Activated CD4-positive, CD25-positive, alpha-beta regulatory T cell (primary cell): ENCODE measurements at regions not wholly inside any gene's neighbourhood (a gene's known extent, or its start where the extent isn't known, plus 50 kb on each side); places are given as distances from the start of the nearest gene placed in this dataset.
"Not testable (repeated sequence)": the region's sequence is repeated elsewhere in the genome, so short reads cannot be mapped to it uniquely, and the experiment has no call there.

Source experiments
- DNase-seq, 4 experiments: peaks; one replicate each; lab custom pipeline; 2025; lab: John Stamatoyannopoulos, UW

DNA sequence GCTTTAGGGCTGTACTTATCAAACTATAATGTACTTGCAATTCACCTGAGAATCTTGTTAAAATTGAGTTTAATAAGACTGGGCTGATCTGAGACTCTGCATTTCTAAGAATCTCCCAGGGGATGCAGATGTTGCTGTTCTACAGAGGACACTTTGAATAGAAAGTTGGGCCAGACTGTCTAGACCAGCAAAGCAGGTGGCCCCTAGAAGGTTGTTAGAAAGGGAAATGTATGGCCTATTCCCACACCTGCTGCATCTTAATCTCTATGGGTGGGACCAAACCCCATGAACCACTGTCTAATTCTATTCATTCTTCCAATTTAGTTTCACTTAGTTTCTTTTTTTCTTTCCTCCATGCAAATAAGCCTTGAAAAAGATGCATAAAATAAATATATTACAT lies 413.2 kb upstream of the TECRL start:
- no peak for DNase-seq

DNA sequence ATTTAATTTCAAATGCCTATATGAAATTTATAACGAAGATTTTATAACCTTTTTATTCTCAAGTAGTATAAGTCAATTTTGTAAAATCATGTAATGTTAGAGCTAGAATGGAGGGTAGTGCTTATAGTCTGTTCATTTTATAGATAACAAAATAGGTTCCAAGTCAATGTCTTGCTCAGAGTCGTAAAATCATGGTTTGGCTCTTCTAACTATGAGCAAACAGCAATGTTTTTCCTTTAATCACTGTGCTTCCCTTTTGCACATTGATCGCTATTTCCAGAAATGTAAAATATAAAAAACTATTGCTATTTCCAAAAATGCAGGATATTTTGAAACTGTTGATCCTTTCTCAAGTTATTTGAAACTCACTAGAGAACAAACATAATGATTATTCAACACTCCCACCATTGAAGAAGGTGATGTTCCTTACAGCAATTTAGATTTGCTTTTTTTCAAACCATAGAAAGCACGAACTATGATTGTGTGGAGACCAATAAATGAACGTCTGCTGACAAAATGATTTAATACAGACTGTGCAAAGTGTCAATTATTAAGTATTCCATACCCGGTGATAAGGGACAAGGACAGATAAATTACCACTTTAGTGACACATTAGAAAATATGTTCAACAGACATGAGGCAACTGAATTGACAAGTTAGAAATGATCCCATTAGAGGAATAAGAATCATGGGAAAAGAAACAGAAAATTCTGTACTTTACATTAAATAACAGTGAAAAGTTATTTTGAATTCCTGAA lies 412.1 kb upstream of the TECRL start:
- no peak for DNase-seq

DNA sequence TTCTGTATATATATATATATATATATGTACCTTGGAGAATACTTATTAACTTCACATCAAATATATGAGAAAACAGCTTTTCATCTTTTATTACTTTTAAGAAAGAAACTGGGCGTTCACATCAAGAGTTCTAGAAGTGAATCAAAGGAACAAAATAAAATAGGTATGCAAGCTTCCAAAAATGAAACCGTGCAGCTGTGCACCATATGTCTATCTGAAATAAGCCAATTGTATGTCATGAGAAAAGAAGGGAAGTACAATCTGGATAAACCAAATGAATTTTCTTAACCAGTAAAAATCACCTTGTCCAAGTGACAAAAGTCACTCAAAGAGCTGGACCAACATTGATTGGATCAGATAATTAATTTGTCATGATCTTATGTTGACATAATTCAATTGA lies 405.4 kb upstream of the TECRL start:
- no peak for DNase-seq

DNA sequence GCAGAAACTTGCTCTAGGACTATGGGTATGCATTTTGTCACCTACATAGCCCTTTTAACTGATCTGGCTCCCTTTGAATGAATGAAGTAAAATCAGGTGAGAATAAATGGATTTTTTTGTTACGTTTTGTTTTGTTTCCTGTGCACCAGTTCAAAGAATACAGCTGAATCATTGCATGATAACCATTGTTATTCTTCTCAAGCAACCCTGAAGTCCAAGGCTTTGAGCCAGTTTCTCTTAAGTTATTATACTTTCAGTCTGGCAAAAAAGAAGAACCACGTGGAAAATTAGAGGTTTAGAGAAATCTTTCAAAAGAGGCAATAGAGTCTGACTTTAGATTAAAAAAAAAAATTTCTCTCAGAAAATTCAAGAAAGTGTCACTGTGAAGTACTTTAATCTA lies 398.6 kb upstream of the TECRL start:
- DNase-seq, result no peak

DNA sequence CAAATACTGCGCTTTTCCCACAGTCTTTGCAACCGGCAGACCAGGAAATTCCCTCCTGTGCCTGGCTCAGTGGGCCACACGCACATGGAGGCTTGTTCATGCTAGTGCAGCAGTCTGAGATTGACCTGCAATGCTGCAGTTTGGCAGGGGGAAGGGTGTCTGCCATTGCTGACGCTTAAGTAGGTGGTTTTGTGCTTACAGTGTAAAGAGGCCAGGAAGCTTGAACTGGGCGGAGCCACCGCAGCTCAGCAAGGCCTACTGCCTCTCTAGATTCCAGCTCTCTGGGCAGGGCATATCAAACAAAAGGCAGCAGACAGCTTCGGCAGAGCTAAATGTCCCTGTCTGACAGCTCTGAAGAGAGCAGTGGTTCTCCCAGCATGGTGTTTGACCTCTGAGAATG lies 390.5 kb upstream of the TECRL start:
- no peak for DNase-seq

DNA sequence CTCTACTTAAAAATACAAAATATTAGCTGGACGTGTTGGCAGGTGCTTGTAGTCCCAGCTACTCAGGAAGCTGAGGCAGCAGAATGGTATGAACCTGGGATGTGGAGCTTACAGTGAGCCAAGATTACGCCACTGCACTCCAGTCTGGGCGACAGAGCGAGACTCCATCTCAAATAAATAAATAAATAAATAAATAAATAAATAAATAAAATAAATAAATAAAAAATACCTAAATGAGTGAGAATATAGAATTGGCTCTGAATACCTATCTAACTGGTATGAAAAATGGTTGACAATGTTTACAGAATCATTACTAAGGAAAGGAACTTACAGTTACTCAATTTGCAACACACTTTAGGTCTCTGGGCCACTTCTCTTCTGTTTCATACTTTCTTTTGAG lies 389.6 kb upstream of the TECRL start:
- not testable (repeated sequence) for DNase-seq

DNA sequence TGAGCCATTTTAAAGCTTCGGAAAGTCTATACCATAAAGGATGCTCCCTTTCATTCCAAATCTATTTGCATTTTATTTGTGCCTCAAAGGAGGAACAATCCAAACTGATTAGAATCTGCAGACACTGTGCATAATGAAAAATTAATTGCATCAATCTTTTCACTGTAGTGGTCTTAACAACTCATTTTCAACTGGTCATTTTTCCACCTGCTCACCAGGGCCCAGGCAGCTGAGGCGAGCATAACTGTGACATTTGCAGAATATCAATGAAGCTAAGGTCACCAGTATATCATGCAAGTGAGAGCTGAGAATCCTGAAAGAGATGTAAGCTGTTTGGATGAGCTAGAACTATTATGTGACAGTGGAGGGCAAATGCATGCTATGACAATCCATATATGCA lies 387.3 kb upstream of the TECRL start:
- DNase-seq, result no peak

DNA sequence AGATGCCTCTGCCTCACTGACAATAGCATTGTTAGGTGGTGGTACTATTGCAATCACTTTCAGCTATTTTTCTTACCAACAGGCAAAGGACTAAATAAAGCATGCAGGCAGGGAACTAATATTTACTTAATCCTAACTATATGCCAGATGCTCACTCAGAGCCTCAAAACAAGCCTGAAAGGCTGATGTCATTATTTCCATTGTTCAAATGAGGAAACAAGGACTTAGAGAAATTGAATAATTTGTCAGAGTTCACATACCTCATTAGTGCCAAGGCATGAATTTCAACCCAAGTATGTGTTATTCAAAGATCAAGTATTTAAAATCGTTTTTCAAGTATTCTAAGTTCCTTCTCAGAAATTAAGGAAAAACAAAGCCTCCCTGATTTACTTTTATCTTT lies 374.9 kb upstream of the TECRL start:
- no peak for DNase-seq

DNA sequence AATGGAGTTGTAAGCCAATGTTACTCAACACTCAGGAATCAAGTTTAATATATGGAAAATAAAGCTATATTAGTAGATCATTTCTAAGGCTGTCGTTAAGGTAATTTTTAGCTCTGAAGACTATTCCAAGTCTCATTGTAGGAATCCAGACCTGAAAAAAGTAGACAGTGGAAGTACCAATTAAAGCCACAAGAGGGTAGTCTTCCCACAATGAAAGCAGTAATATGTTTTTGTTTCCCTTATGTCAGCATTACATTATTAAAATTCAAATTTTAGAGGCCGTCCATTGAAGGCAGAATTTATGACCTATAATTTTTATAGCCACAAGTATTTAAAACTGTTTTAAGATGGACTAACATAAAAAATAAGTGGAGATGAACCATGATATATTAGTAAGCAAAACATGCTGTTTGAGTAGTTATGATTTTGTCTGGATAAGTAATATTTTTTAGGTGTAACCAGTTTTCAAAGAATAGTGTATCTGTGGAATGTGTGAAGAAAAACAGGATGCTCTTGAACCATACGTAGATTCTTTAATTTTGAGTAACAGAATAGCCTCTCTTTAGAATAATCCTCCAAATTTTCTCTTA lies 372.6 kb upstream of the TECRL start:
- DNase-seq, result no peak

DNA sequence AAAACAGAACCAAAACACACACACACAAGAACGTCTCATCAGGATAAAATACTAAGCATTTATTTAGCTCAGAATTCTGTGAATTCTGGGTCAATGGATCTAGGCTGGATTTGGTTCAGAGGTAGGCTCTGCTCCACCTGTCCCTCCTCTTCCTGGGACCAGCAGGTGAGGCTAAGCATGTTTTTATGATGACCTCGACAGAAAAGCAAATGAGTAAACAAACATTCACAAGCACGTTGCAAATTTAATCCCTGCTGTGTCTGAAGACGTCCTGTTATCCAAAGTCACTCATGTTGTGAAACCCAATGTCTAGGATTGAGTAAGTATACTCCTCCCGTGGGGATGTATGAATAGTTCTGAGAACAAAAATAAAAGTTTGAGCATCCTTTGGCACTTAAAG lies 371.4 kb upstream of the TECRL start:
- DNase-seq, result no peak

DNA sequence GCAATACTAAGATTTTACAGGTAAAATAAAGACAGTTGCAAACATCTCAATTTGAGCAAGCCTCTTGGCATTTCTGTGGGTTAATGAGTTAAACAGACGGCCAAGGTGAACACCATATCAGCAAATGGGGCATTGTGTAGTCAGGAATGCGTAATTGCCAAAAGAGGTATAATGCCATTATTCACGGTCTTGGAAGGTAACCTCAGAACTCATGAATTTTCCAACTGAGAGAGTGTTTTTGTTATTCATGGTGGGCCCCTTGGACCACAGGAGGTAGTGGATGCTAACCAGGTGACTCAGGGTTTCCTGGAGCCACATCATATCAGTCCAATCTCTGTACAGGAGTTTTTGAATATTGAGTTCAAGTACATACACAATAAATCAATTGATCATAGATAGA lies 368.0 kb upstream of the TECRL start:
- no peak for DNase-seq

DNA sequence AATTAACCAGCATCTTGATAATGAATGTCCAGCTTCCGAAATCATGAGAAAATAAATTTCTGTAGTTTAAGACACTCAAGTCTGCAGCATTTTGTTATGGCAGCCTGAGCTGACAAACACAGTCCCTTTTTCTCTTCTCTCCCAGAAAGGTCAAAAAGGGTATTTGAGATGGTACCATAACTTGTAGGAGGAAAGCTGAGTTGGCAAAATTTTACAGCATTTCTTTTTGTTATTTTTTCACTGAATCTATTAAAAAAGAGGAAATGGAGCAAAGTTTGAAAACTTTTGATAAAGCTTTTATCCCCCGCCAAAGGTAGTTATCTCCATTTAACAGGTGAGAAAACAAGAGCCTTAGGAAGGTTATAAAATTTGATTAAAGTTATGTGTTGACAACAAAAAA lies 367.6 kb upstream of the TECRL start:
- DNase-seq, result no peak

DNA sequence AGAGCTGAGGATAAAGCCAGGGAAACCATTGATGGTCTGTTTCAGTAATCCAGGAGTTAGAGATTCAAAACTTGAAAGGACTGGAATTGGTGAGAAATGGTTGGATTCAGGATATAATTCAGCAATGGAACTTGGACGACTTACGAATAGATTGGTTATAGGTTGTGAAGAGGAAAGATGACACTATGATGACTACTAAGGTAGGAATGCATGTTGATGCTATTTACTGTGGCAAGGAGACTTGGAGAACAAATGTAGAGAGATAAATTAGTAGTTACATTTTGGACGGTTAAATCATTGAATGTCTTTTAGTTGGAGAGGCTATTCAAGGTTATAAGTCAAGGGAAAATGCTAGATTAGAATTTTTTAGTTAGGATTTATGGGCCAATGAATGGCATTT lies 365.4 kb upstream of the TECRL start:
- DNase-seq, result no peak

DNA sequence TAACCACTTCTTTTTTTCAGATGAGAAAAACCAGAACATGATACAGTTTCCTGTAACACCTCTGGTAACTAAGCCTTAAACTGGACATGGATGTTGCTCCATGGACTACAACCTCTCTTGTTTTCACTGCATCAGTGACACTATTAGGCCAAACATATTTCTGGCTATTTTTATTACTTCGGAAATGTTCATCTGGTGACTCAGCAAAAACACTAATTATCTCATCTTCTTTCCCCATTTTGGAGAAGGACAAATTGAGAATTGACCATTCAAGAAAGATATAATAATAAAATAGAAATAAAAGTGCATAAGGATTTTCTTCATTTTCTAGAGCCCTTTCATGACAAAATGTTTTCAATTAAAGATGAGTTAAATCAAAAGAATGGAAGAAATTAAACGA lies 361.9 kb upstream of the TECRL start:
- DNase-seq, result no peak

DNA sequence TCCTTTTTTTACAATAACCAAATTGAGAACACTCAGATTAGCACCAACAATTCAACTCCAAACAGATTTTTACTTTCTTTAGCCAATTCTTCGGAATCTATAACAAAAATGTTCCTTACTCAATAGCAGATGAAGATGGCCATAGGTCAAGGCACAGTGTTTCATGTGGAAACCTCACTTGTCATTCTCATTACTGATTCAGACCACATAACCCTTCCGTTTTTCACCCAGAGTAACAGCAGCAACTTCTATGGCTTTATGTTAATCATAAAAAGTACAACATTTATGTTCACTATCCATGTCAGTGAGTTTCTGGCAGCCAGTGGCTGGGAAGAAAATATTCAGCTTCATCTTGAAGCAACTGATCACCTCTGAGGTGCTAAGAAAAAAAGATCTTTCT lies 358.3 kb upstream of the TECRL start:
- no peak for DNase-seq

DNA sequence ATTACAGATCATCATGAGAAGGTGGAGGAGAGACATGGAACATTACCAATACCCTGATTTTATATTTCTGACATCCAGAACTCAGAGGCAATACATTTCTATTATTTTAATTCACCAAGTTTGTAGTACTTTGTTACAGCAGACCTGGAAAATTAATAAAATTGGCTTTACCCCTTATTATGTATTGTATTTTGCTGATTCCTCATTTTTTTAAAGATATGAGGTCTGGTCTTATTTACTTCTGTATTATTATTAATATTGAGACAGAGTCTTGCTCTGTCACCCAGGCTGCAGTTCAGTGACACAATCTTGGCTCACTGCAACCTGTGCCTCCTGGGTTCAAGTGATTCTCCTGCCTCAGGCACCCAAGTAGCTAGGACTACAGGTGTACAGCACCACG lies 357.3 kb upstream of the TECRL start:
- DNase-seq, result no peak

DNA sequence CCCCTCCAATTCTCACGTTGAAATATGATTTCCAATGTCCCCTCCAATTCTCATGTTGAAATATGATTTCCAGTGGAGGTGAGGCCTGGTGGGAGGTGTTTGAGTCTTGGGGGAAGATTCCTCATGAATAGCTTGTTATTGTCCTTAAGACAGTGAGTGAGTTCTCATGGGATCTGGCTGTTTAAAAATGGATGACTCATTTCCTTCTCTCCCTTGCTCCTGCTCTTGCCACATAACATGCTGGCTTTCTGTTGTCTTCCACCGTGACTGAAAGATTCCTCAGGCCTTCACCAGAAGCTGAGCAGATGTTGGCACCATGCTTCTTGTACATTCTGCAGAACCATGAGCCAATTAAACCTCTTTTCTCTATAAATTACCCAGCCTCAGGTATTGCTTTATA lies 346.8 kb upstream of the TECRL start:
- no peak for DNase-seq

DNA sequence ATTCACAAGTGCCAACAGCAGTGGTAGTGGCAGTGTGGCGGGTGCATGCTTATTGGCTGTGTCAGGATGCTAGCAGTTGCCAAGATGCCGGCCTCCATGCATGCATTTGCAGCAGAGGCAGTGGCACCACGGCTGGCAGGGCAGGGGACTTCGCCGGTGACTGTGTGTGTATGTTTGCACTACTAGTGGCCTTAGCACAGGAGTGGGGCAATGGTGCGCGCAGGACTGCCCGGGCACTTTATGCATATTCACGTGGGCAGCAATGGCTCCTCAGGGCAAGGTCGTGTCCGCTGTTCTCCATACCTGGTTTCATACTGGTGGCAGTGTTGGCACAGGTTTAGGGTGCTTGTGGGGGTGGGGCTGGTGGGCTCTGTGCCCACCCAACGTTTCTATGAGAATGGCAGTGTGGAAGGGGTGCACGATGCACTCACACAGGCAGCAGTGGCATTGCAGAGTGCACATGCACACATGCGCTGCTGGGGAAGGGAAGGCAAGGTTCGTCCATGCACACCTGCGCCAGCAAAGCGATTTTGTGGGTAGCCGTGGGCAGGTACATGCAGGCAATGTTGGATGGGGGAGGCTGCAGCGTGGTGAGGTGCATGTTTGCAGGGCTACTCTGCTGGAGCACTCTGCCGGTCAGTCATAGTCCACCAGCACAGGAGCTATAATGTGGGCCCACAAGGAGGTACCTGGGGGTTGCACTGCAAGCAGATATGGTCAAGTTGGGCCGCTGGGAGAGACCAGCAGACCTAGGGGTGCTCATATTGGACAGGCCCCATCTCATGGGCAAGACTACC lies 338.9 kb upstream of the TECRL start:
- no peak for DNase-seq

DNA sequence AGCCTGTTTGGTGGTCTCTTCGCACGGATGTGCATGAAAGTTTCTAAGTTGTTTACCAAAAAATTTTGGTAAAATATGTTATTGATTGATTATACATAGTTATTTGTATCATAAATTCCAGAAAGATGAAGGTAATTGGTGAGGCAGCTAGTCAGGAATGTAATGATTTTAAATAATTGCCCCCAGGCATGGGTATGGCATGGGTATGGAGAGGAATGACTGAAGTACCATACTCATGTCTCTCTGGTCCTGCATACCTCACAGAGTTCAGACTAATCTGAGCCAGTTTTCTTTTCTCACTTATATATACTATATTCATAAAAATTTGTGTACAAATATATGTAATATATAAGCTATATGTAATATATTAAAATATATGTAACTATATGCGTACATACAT lies 329.0 kb upstream of the TECRL start:
- no peak for DNase-seq

DNA sequence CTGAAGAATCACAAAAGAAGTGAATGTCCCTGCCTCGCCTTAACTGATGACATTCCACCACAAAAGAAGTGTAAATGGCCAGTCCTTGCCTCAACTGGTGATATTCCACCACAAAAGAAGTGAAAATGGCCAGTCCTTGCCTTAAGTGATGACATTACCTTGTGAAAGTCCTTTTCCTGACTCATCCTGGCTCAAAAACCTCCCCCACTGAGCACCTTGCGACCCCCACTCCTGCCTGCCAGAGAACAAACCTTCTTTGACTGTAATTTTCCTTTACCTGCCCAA lies 328.5 kb upstream of the TECRL start:
- not testable (repeated sequence) for DNase-seq

DNA sequence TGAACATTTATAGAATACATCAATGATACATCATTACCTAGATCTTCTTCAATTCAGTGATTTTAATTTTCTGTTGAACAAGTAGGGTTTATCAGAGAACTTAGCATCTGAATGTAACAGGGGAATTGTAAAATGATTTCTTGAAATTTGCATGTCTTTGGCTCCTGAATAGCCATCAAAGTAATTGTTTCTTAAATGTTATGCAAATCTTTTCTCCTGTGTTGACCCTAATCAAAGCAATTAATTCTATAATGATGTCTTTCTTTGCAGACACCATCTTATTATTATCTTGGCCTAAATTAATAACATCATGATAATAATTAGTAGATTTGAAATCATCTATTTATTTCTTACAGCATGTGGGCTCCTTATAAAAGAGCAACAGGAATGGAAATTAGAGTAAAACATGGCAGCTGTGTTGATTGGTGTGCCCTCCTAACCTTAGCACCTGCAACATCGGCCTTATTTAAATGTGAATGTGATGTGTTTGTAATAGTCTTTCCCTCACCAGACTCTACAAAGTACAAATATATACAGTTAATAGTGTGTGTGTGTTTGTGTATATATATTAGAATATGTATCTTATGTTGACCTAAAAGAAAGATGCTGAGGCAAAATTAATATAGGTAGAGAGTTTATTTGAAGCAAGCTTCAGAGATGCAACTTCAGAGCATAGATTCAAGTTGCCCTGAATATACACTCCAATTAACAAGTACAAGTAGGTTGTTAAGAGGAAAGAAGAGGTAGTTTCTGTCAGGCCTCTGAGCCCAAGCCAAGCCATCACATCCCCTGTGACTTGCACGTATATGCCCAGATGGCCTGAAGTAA lies 328.0 kb upstream of the TECRL start:
- DNase-seq, result no peak

DNA sequence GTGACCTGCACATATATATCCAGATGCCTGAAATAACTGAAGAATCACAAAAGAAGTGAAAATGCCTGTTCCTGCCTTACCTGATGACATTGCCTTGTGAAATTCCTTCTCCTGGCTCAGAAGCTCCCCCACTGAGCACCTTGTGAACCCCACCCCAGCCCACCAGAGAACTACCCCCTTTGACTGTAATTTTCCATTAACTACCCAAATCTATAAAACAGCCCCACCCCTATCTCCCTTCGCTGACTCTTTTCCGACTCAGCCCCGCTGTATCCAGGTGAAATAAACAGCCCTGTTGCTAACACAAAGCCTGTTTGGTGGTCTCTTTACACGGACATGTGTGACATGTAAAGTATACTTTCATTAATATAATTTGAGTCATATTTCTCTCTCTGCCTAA lies 320.3 kb upstream of the TECRL start:
- DNase-seq, result no peak

DNA sequence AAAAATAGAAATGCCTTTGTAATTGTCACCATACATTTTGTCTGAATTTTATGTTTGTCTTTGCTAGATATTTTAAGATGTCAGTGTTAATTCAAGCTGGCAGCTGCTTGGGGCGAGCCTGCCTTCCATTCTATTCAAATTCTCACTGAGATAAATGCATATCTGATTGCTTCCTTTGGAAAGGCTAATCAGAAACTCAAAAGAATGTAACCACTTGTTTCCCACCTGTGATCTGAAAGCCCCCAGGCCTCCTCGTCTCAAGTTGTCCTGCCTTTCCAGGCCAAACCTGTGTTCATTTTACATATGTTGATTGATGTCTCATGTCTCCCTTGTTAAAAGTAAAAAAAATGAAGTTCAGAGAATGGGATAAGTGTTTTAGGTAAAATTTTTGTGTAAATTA lies 318.7 kb upstream of the TECRL start:
- DNase-seq, result no peak
